IMR-90 (cell line): ENCODE measurements at regions not wholly inside any gene's neighbourhood (a gene's known extent, or its start where the extent isn't known, plus 50 kb on each side); places are given as distances from the start of the nearest gene placed in this dataset.

Experiments
- ATAC-seq: fragments of 200-7000 bp; cut with Tn5 transposase; 2 replicates; pipeline ENCODE4 v1.9.1; 2020; ENCODE audit warnings: low read depth, mild to moderate bottlenecking, moderate library complexity
- BruUV-seq: library from RNA; stranded (reverse); fragments of 400-500 nt; replicated peaks from 2 replicates; lab custom pipeline; 2021; lab: Mats Ljungman, UMichigan
- CTCF ChIA-PET: fragments of 300-600 bp; formaldehyde crosslinking; extraction: SDS; loops from one replicate; lab custom pipeline; 2021; ENCODE audit warnings: antibody characterized with exemption; lab: Yijun Ruan, JAX
- POLR2A ChIA-PET: fragments of 300-600 bp; sonication (Branson Sonifier 250); formaldehyde crosslinking; loops from one replicate; lab custom pipeline; 2022; ENCODE audit warnings: antibody characterized with exemption; ENCODE audit not compliant: unreplicated experiment; lab: Charles Lee
- DNase-seq: peaks from one replicate; pipeline ENCODE4 v3.0.0; 2013
- H2AFZ ChIP-seq: replicated peaks from 2 replicates; pipeline ENCODE3; 2013; ENCODE audit warnings: low read length, mild to moderate bottlenecking; ENCODE audit not compliant: poor library complexity
- H2AK5ac ChIP-seq: 2 replicates; pipeline ENCODE4 v1.6.1; 2013; ENCODE audit warnings: low read depth, low read length, inconsistent platforms
- H2AK9ac ChIP-seq: replicated peaks from 2 replicates; pipeline ENCODE3; 2013; ENCODE audit warnings: mild to moderate bottlenecking, low read depth, low read length, moderate library complexity; ENCODE audit not compliant: poor library complexity
- H2BK120ac ChIP-seq: 2 replicates; pipeline ENCODE4 v1.6.1; 2013; ENCODE audit warnings: low read depth, low read length, inconsistent platforms
- H2BK15ac ChIP-seq: 3 replicates; pipeline ENCODE4 v1.6.1; 2013; ENCODE audit warnings: low read depth, low read length, inconsistent platforms
- H2BK20ac ChIP-seq: 2 replicates; pipeline ENCODE4 v1.6.1; 2013; ENCODE audit warnings: low read depth, mild to moderate bottlenecking, inconsistent platforms, low read length, moderate library complexity
- H2BK5ac ChIP-seq: 2 replicates; pipeline ENCODE4 v1.6.1; 2013; ENCODE audit warnings: mild to moderate bottlenecking, low read depth, low read length, inconsistent platforms; ENCODE audit not compliant: poor library complexity, severe bottlenecking
- H3K14ac ChIP-seq: replicated peaks from 2 replicates; pipeline ENCODE4 v1.6.1; 2013; ENCODE audit warnings: low read depth, low read length, inconsistent platforms
- H3K18ac ChIP-seq: 2 replicates; pipeline ENCODE4 v1.6.1; 2013; ENCODE audit warnings: low read depth, low read length, control low read depth
- H3K23ac ChIP-seq: 2 replicates; pipeline ENCODE4 v1.6.1; 2013; ENCODE audit warnings: low read depth, low read length, inconsistent platforms
- H3K27ac ChIP-seq: 2 replicates; pipeline ENCODE4 v1.5.1; 2013; ENCODE audit warnings: mild to moderate bottlenecking, control low read depth, low read length; ENCODE audit not compliant: insufficient read depth
- H3K27me3 ChIP-seq: 2 replicates; pipeline ENCODE4 v1.6.1; 2013; ENCODE audit warnings: low read length; ENCODE audit not compliant: control insufficient read depth, insufficient read depth
- H3K36me3 ChIP-seq: 2 replicates; pipeline ENCODE4 v1.6.1; 2013; ENCODE audit warnings: low read length, mixed read lengths; ENCODE audit not compliant: control insufficient read depth, insufficient read depth
- H3K4ac ChIP-seq: 2 replicates; pipeline ENCODE4 v1.6.1; 2013; ENCODE audit warnings: low read depth, low read length, inconsistent platforms
- H3K4me1 ChIP-seq: 2 replicates; pipeline ENCODE4 v1.6.1; 2013; ENCODE audit warnings: low read length, mixed read lengths; ENCODE audit not compliant: control insufficient read depth, insufficient read depth
- H3K4me2 ChIP-seq: 2 replicates; pipeline ENCODE4 v1.6.1; 2013; ENCODE audit warnings: low read depth, mild to moderate bottlenecking, control low read depth, low read length, moderate library complexity
- H3K4me3 ChIP-seq: 2 replicates; pipeline ENCODE4 v1.5.1; 2013; ENCODE audit warnings: low read depth, mild to moderate bottlenecking, control low read depth, low read length, moderate library complexity; ENCODE audit not compliant: insufficient read depth
- H3K56ac ChIP-seq: 2 replicates; pipeline ENCODE4 v1.6.1; 2013; ENCODE audit warnings: low read length, inconsistent platforms; ENCODE audit not compliant: insufficient read depth; ENCODE audit errors: extremely low read depth
- H3K79me1 ChIP-seq, 2 experiments: 2 replicates each; pipeline ENCODE4 v1.6.1; 2013; ENCODE audit warnings: low read length in 2 of 2, inconsistent platforms in 1 of 2, low read depth in 1 of 2
- H3K9ac ChIP-seq: 2 replicates; pipeline ENCODE4 v1.6.1; 2013; ENCODE audit warnings: low read depth, low read length, control low read depth
- H3K9me1 ChIP-seq: 2 replicates; pipeline ENCODE4 v1.6.1; 2013; ENCODE audit warnings: low read length, inconsistent platforms; ENCODE audit not compliant: insufficient read depth
- H3K9me3 ChIP-seq: 2 replicates; pipeline ENCODE4 v1.6.1; 2013; ENCODE audit warnings: low read length; ENCODE audit not compliant: control insufficient read depth, insufficient read depth
- H4K20me1 ChIP-seq: 2 replicates; pipeline ENCODE4 v1.6.1; 2013; ENCODE audit warnings: low read length, inconsistent platforms; ENCODE audit not compliant: insufficient read depth
- H4K5ac ChIP-seq: 2 replicates; pipeline ENCODE4 v1.6.1; 2013; ENCODE audit warnings: mild to moderate bottlenecking, low read depth, low read length, control low read depth
- H4K8ac ChIP-seq, 2 experiments: 2 replicates each; pipeline ENCODE4 v1.6.1; 2013; ENCODE audit warnings: low read depth in 2 of 2, low read length in 2 of 2, control low read depth in 1 of 2, inconsistent platforms in 1 of 2
- H4K91ac ChIP-seq: 2 replicates; pipeline ENCODE4 v1.6.1; 2013; ENCODE audit warnings: low read depth, low read length, inconsistent platforms; ENCODE audit not compliant: insufficient read depth
- BHLHE40 ChIP-seq: fragments of 150-350 bp; IDR thresholded peaks from 2 replicates; pipeline ENCODE4 v1.6.1; 2016; ENCODE audit warnings: mild to moderate bottlenecking, low read depth, low read length
- CEBPB ChIP-seq: IDR thresholded peaks from 2 replicates; pipeline ENCODE4 v1.6.1; 2012; ENCODE audit warnings: low read depth, low read length, improper control_type of control experiment
- CHD1 ChIP-seq: IDR thresholded peaks from 2 replicates; pipeline ENCODE4 v1.6.1; 2012; ENCODE audit warnings: low read depth, low read length, improper control_type of control experiment
- FOS ChIP-seq: fragments of 150-350 bp; IDR thresholded peaks from 2 replicates; pipeline ENCODE4 v1.6.1; 2016; ENCODE audit warnings: low read depth, low read length
- MAFK ChIP-seq: IDR thresholded peaks from 2 replicates; pipeline ENCODE4 v1.6.1; 2012; ENCODE audit warnings: low read depth, low read length, improper control_type of control experiment
- MAZ ChIP-seq: IDR thresholded peaks from 2 replicates; pipeline ENCODE4 v1.6.1; 2012; ENCODE audit warnings: low read depth, mild to moderate bottlenecking, low read length, improper control_type of control experiment, moderate library complexity, borderline replicate concordance
- MXI1 ChIP-seq: IDR thresholded peaks from 2 replicates; pipeline ENCODE4 v1.6.1; 2012; ENCODE audit warnings: low read depth, mild to moderate bottlenecking, low read length, moderate library complexity, borderline replicate concordance
- NFE2L2 ChIP-seq: fragments of 150-350 bp; IDR thresholded peaks from 2 replicates; pipeline ENCODE4 v1.6.1; 2016; ENCODE audit warnings: low read depth, mild to moderate bottlenecking, low read length
- POLR2A ChIP-seq: IDR thresholded peaks from 2 replicates; pipeline ENCODE4 v1.6.1; 2012; ENCODE audit warnings: mild to moderate bottlenecking, low read depth, low read length
- RAD21 ChIP-seq: IDR thresholded peaks from 2 replicates; pipeline ENCODE4 v1.6.1; 2012; ENCODE audit warnings: low read length, improper control_type of control experiment
- RCOR1 ChIP-seq: IDR thresholded peaks from 2 replicates; pipeline ENCODE4 v1.6.1; 2012; ENCODE audit warnings: mild to moderate bottlenecking, low read length, improper control_type of control experiment; ENCODE audit not compliant: insufficient replicate concordance
- RFX5 ChIP-seq: IDR thresholded peaks from 2 replicates; pipeline ENCODE4 v1.8.0; 2012; ENCODE audit warnings: low read depth, mild to moderate bottlenecking, low read length, moderate library complexity
- SMC3 ChIP-seq: fragments of 150-350 bp; IDR thresholded peaks from 2 replicates; pipeline ENCODE4 v1.6.1; 2016; ENCODE audit warnings: low read depth, mild to moderate bottlenecking, antibody characterized with exemption, low read length, moderate library complexity
- WGBS, 2 experiments: methylation state at CpG; one replicate each; pipeline versions ENCODE4 v1.1.5 to v1.1.7; 2013; ENCODE audit warnings: missing lambda C conversion rate in 2 of 2; ENCODE audit not compliant: insufficient read length in 1 of 2; ENCODE audit errors: extremely low coverage in 2 of 2; 5-methylcytosine and 5-hydroxymethylcytosine counted together
- dilution Hi-C: fragments of 300-500 bp; cut with HindIII; formaldehyde crosslinking; loops from one replicate; pipeline ENCODE4 v1.14.3; 2018; ENCODE audit warnings: low sequenced_read_pairs; ENCODE audit not compliant: unreplicated experiment
- in situ Hi-C: fragments of 300-500 bp; cut with MboI; formaldehyde crosslinking; loops from 3 replicates; pipeline ENCODE4 v1.14.3; 2019; ENCODE audit warnings: low sequenced_read_pairs, inconsistent platforms, mixed read lengths
- intact Hi-C: fragments of 100-400 bp; cut with micrococcal nuclease; formaldehyde crosslinking; loops from 2 replicates; pipeline ENCODE4 v1.10.0; 2022
- TF ChIP-seq, protein P1 (sequence below): conservative IDR thresholded peaks from 2 replicates; pipeline ENCODE4 v1.5.1; 2012; ENCODE audit warnings: mild to moderate bottlenecking, low read depth, low read length, improper control_type of control experiment
- TF ChIP-seq, protein P2 (sequence below): fragments of 150-350 bp; IDR thresholded peaks from 2 replicates; pipeline ENCODE4 v1.6.1; 2016; ENCODE audit warnings: low read depth, mild to moderate bottlenecking, low read length, moderate library complexity, borderline replicate concordance
- TF ChIP-seq, protein P3 (sequence below): fragments of 150-350 bp; IDR thresholded peaks from 2 replicates; pipeline ENCODE4 v1.6.1; 2017; ENCODE audit warnings: mild to moderate bottlenecking, antibody characterized with exemption, low read length, low read depth

DNA sequence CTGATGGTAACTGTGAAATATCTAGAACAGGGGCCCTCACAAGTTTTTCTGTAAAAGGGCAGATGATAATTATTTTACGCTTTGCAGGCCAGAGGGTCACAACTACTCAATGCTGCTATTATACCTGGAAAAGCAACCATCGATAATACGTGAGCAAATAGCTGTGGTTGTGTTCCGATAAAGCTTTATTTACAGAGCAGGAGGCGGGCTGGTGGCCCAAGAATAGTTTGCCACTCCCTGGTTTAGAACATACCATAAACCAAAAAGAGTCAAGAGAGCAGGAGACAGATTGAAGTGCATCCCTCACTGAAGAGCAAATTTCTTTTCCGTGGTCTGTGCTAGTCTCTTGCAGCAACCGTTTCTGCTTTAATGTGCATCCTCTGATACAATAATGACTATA lies 77.9 kb upstream of the DYNLRB2 start:
- CTCF ChIA-PET = no interaction called here

More for the DNA sequence above, 77.9 kb upstream of the DYNLRB2 start:
- Histone ChIP-seq H2BK5ac (no peak overlapping the region), H2BK120ac (no peak overlapping the region), H3K4me2 (no peak overlapping the region), H2BK20ac (no peak overlapping the region), H3K36me3 (no peaks in the 10 kb centered on the region), H3K23ac (no peak overlapping the region), H3K4ac (no peak overlapping the region), H4K91ac (no peak overlapping the region), H2AK9ac (no peak overlapping the region), H3K9me1 (no peaks in the 10 kb centered on the region), H2AFZ (no peak overlapping the region), H3K56ac (no peak overlapping the region), H4K8ac (no peak overlapping the region), H4K5ac (no peak overlapping the region), H2AK5ac (no peak overlapping the region), H4K20me1 (no peaks in the 10 kb centered on the region), H3K4me1 (no peaks in the 10 kb centered on the region), H3K27ac (no peak overlapping the region), H3K9ac (no peak overlapping the region), H3K27me3 (no peaks in the 10 kb centered on the region), H3K14ac (no peak overlapping the region), H3K4me3 (no peak overlapping the region), H3K79me1 (no peaks in the 10 kb centered on the region), H3K9me3 (no peaks in the 10 kb centered on the region), H3K18ac (no peak overlapping the region), H2BK15ac (no peak overlapping the region)
- BruUV-seq = no TSS peak
- POLR2A ChIA-PET = no interaction called here
- WGBS, 2 experiments = no CpG with 5 or more reads among the region's 7 CpGs
- in situ Hi-C loops = no loop called here
- ATAC-seq (no peak), DNase-seq (no peak)
- intact Hi-C loops = no loop called here
- dilution Hi-C loops = no loop called here
- TF ChIP-seq CHD1 (no peak), RCOR1 (no peak), MAZ (no peak), POLR2A (no peak), RAD21 (no peak), NFE2L2 (no peak), SMC3 (no peak), CEBPB (no peak), BHLHE40 (no peak), MAFK (no peak), RFX5 (no peak), MXI1 (no peak), FOS (no peak)
- TF ChIP-seq, protein P1, sequence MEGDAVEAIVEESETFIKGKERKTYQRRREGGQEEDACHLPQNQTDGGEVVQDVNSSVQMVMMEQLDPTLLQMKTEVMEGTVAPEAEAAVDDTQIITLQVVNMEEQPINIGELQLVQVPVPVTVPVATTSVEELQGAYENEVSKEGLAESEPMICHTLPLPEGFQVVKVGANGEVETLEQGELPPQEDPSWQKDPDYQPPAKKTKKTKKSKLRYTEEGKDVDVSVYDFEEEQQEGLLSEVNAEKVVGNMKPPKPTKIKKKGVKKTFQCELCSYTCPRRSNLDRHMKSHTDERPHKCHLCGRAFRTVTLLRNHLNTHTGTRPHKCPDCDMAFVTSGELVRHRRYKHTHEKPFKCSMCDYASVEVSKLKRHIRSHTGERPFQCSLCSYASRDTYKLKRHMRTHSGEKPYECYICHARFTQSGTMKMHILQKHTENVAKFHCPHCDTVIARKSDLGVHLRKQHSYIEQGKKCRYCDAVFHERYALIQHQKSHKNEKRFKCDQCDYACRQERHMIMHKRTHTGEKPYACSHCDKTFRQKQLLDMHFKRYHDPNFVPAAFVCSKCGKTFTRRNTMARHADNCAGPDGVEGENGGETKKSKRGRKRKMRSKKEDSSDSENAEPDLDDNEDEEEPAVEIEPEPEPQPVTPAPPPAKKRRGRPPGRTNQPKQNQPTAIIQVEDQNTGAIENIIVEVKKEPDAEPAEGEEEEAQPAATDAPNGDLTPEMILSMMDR = no peak
- TF ChIP-seq, protein P2, sequence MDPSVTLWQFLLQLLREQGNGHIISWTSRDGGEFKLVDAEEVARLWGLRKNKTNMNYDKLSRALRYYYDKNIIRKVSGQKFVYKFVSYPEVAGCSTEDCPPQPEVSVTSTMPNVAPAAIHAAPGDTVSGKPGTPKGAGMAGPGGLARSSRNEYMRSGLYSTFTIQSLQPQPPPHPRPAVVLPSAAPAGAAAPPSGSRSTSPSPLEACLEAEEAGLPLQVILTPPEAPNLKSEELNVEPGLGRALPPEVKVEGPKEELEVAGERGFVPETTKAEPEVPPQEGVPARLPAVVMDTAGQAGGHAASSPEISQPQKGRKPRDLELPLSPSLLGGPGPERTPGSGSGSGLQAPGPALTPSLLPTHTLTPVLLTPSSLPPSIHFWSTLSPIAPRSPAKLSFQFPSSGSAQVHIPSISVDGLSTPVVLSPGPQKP = no peak
- TF ChIP-seq, protein P3, sequence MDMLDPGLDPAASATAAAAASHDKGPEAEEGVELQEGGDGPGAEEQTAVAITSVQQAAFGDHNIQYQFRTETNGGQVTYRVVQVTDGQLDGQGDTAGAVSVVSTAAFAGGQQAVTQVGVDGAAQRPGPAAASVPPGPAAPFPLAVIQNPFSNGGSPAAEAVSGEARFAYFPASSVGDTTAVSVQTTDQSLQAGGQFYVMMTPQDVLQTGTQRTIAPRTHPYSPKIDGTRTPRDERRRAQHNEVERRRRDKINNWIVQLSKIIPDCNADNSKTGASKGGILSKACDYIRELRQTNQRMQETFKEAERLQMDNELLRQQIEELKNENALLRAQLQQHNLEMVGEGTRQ = no peak
